ENCODE measurements at regions not wholly inside any gene's neighbourhood (a gene's known extent, or its start where the extent isn't known, plus 50 kb on each side); places are given as distances from the start of the nearest gene placed in this dataset.

DNA sequence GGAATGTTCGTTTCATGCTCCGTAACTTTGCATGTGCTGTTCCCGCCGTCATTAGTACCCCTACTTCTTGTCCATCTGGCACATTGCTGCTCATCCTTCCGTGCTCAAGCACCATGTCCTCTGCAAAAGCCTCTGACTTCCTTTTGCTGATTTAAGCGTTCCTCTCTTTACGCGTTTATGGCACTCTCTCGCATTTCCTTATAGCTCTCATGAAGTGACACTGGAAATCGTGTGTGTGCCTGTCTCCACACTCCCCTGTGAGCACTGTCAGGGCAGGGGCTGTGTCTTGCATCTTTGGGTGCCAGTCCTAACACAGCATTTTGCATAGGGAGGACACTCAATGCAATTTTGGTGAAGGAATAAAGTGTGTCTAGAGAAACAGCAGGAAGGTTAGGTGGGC, 210.6 kb upstream of the FAT1 start:
- no peak for DNase-seq (ENCODE audit: low read depth, low spot score)

DNA sequence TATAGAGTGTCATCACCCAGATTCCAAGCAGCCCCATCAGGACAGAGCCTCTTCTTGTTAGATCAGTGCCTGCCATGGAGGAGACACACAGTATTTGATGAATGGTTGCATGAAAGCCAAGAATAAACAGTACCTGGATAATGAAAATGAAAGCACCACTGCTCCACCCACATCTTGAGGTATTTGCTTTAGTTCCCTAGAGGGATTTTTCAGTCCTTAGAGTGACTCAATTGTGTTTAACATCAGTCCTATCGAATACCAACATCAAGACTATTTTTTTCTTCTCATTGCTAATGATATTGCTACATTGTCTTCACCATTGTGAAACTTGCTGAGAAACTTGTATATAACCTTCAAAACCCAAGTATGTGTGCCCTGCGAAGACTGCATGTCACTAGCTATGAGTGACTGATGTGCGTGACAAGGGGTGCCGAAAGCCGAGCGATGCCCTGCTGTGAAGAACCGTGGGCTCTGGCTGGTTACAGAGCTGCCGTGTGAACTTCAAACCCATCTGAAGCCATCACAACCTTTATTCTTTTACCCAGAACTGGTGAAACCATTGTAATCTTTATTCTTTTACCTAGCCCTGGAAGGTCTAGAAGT, 211.3 kb upstream of the FAT1 start:
- DNase-seq (ENCODE audit: low read depth, low spot score): no peak

DNA sequence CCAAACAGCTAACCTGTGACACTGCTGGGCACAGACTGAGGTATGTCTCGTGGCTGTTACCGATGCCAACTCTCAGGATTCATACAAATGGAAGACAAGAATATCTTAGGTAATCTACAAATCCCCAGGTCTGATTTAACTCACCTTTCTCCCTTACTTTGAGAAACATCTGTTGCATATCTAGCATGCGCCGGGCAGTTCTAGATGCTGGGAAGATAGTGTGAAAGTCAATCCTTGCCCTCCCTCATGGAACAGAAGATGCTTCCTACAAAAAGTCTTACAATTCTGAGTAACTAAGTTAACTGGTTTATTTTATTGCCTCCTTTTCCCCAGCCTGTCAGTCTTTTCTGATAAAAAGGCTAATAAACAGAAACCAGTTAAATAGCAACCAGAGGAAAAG, 212.2 kb upstream of the FAT1 start:
- DNase-seq (ENCODE audit: low read depth, low spot score): no peak

DNA sequence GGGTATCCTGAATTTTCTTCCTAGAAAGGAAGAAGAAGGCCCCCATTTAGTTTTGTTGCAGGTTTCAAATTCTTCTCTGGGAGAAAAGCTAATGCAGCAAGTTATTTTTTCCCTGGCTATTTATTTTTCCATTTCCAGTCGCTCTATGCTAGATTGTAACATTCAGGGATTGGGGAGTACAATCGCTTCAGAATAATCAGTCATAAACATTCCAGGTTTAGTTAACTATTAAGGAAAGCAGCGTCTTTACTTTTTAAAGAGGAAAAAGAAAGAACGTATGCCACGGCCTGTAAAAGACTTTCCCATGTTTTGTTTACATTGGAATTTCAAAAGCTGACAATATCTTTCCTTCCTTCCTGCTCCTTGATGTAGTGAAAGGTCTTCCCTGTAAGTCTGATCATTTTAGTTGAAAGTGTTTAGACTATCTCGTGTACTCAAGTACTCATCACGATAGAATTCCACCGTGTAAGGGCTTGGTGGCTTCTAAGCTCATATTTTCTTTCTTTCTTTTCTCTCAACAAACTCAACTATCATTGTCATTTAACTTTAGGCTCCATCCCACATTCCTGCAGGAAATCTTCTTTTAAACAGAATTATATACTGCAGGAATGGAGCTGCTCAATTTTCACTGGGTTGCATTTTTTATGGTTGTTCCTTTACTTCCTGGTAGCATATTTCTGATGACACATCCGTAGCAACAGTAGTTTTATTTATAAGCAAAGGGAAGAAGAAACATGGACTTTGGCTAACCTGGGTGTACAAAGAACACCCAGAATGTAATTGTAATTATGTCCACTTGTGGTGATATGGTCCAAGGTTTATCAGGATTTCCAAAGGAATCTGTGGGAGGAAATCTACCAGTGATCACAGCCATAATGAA, 213.1 kb upstream of the FAT1 start:
- peak; percentile 7 for DNase-seq (ENCODE audit: low read depth, low spot score)

DNA sequence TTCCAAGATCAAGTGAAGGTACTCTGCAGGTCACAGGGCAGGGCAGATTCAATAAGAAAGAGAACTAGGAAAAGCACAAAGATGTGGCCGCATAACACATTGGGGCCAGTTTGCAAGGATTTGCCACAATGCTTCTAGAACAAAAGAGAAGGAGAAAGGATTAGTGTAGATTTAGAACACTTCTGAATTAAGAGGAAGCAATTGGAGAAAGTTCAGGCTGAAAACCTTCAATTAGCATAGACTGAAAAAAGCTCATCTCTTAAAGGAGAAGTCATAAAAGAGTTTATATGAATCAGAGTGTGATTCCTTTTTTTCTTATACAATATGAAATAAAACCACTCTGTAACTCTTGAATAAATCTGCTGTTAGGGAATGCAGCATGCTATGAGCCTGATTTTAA, 215.6 kb upstream of the FAT1 start:
- no peak for DNase-seq (ENCODE audit: low read depth, low spot score)

DNA sequence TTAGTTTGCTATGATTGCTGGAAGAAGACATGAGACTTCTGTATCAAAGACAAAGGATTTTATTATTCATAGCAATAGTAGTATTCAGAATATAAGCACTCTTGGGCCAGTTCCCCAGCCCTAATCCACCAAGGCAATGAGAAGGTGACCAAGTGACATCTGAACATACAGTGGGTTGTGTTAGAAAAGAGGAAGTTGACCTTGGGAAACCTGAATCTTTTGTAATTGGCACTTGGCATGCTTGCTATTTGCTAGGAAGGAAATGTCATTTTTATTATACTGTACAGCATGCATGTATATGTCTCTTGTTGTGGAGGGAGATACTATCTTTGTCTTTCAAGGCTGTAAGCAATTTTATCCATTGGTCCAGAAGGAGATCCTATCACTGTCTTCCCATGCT, 216.1 kb upstream of the FAT1 start:
- no peak for DNase-seq (ENCODE audit: low read depth, low spot score)

DNA sequence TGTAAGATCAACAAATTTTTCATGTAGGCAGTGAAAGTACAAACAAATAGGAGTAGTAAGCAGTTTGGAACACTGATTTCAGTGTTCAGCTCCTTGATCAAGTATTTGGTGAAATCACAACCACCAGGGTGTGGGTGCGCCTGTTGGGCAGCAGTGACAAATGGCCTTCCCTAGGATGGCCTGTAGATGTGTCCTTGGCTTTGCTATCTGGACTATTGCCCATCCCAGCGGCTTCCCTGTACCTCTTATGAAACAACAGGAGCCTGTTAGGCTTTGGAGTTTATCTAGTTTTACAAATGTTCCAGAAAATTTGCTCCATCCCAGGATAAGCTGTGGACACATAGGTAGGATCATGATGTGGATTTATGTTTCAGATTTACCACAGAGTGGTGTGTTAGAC, 216.8 kb upstream of the FAT1 start:
- no peak for DNase-seq (ENCODE audit: low read depth, low spot score)

DNA sequence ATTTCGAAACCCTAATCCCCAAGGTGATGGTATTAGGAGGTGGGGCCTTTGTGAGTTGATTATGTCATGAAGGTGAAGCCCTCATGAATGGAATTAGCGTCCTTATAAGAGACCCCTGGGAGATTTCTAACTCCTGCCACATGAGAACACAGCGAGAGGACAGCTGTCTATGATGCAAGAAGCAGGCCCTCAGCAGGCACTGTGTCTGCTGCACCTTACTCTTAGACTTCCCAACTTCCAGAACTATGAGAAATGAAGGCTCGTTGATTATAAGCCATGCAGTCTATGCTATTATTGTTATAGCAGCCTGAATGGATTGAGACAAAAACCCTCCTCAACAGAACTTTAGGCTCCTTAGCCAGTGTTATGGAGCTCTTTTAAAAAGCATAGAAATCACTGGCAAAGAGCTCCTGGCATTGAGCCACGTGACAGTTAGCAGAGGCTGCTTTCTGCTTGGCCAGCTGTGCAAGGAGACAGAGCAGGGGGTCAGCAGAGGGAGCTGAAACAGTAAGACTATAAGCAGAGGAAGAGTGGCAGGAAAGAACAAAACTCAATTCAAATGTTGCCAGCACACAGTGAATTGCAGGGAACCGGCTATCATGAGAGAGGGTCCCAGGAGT, 219.2 kb upstream of the FAT1 start:
- peak; percentile 56 for DNase-seq (ENCODE audit: low read depth, low spot score)

DNA sequence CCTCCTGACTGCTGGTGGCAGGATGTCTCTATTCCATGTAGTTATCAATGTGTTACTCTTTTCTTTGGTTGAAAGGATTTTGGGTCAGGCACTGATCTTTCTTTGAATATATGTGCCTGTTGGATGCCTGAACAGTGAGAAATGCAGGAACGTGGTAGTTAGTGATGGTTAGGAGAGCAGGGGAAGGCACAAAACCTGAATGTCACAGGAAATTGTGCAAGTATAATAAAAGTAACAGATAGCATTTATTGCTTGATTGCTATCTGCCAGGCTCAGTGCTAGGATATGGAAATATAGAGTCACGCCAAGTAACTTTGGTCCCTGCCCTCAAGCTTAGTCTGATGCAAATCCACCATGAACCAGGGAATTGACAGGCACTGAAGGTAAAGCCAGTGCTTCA, 219.8 kb upstream of the FAT1 start:
- DNase-seq (ENCODE audit: low read depth, low spot score): no peak

DNA sequence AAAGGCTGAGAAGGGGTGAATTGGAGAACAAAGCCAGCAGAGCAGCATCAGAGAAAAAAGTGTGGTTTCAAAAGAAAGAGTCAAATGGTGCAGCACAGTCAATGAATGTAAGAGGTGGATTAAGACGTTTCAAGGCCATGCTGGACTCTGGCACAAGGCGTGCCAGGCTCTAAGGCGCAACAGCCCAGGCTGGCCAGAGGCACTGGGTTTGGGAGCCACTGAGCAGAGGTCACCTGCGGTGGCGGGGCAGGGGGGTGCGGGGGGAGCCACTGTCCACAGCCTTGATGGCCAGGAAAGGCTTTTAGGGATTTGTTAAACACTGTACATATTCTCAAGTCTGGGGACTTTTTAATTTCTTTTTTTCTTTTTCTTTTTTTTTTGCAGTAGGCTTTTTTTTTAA, 222.5 kb upstream of the FAT1 start:
- no peak for DNase-seq (ENCODE audit: low read depth, low spot score)

DNA sequence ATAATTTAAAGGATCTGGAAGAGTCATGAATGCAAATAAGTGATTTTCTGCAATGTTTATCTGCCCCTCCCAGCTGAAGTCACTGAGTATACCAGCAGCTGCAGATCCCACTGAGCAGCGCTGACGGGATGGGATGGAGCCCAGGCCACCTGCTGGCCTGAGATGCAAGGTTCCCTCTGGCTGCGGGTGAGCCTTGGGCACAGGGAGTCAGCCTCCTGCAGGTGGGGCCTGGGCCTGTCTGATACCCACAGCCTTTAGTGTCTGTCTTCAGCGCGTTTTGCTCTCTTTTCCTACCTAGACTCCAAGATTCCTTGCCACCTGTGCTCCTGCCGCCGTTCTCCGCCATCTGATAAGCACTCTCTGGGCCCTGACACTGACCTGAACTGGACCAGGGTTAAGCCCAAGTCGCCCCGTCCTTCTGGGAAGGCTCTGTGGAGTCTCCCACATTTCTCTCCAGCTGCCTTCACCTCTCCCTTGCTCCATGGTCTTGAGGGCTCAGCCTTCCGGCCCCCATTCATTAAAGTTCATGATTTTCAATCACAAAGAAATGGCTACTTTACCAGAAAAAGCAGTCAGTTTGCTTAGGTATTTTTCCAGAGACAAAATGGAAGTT, 223.1 kb upstream of the FAT1 start:
- DNase-seq (ENCODE audit: low read depth, low spot score): peak; percentile 69

DNA sequence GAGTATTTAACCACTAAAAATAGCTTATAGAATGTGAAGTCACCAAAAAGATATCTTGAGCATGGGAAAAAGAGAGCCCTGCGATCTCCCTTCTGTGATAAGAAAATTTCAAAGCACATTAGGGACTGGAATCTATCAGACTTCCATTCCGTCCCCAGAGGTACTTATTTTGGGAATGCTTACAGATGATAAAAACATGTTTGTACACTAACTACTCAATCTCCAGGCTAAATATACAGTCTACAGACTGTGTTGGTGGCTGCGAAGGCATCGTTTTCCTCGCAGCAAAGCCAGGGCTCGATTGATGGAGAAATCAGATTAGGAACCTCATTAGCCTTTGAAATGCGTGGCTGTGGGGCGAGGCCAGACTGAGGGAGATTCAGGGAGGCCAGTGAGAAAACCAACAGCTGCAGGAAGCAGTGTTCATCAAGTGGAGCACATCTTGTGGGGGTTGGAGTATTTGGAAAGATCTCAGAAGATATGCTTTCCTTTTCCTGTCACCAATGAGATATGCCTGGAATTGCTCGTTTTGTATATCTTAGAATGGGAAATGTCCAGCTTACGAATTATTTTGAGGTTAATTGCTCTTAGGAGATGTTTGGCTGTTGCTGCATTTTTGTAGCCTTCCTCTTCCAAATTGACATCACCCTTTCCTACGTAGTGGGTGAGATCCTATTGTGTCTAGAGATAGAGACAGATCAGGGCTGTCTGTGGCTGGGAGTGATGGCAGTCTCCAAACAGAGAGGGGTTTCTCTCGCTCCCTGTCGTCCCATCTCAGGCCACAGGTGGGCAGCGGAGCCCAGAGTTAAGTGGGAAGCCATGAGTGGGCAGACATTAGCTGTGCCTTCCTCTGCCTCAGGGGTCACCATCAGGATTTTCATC, 224.9 kb upstream of the FAT1 start:
- DNase-seq (ENCODE audit: low read depth, low spot score): no peak

DNA sequence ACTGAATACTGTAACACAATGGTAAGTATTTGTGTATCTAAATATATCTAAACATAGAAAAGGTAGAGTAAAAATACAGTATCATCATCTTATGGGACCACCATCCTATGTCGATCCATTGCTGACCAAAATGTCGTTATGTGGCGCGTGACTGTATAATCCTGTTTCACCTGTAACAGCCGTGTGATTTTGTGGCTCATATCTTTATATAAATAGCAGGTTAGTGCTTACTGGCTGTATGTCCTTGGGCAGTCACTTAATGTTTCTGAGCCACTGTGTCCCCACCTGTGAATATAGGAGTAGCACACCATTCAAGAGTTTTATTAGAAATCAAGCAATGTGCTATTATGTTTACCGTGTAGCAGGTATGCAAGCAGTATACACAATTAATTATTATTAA, 226.2 kb upstream of the FAT1 start:
- no peak for DNase-seq (ENCODE audit: low read depth, low spot score)

DNA sequence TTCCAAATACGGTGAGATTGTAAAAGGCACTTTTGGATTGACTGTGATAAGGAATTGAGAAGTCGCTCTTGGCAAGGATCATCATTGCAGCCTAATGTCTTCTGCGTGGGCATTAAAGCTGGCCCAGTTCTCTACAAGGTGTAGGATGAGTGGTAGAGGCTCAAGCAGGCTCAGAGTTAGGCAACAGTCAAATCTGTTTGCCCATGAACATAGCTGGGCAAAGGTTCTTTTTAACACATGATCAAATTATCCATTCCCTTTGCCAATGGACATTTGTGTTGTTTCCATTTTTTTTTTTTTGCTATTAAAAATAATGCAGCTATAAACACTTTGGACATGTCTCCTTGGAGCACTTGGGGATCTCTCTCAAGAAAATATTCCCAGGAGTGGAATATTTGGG, 229.1 kb upstream of the FAT1 start:
- DNase-seq (ENCODE audit: low read depth, low spot score): no peak

DNA sequence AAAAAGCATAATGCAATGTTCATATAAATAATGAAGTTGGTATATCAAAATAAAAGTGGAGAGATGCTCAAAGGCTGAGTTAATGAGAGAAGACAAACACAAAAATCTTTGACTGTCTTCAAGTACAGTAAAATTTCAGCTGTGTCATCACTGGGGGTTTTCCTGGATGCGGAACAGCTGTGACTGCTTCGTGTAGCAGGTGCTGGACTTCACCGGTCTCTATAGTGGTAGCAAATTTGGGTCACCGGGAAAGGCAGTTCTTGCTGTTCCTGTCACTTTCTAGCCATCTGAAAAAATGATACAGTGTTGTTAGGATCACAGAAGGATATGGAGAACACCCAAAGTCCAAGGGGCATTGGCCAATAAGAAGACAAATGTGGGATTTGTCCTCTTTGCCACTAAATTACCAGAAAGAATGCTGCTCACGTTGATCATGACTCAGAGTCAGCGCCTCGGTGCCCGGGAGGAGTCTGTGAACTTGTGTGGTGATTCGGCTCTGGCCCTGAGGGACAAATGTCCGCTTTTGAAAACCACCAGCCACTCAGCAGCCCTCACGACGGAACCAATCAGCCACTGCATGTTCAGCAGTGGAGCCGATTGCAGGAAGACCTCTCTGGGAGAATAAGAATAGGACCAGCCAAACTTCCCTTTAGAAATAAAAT, 230.1 kb upstream of the FAT1 start:
- no peak for DNase-seq (ENCODE audit: low read depth, low spot score)

DNA sequence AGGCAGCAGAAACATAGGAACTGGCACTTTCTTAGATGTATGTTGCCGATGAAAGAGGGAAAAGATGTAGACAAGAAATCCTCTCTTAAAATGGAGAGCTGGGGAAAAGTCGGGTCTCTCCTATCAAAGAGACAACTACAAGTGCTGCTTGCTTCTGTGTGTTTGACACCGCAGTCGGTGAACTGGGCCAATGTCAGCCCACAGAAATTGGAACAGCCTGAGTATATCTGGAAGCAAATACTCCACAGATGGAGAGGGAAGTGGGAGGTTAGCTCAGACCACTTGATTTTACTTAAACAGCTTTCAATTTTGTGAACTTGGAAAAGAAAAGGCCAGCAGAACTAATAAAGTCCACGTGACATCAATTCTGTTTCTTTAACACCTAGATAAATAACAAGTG, 230.9 kb upstream of the FAT1 start:
- no peak for DNase-seq (ENCODE audit: low read depth, low spot score)

DNA sequence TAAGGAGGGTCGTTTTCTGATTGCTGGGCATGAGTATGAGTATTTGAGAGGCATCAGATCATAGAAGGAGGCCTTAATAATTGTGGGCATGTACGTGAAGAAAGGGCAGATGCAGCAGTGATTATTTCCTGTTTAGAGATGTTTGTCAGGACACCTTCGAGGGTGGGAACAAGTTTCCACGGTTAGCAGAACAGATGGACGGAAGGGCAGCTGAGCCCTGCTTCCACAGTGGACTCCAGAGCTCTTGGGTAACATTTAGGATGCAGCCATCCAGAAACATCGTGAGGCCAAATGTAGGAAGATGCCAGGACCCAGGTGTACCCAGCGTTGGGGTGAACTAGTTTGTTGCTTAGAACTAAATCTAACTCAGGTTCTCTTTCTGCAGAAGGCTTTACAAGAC, 231.3 kb upstream of the FAT1 start:
- no peak for DNase-seq (ENCODE audit: low read depth, low spot score)

DNA sequence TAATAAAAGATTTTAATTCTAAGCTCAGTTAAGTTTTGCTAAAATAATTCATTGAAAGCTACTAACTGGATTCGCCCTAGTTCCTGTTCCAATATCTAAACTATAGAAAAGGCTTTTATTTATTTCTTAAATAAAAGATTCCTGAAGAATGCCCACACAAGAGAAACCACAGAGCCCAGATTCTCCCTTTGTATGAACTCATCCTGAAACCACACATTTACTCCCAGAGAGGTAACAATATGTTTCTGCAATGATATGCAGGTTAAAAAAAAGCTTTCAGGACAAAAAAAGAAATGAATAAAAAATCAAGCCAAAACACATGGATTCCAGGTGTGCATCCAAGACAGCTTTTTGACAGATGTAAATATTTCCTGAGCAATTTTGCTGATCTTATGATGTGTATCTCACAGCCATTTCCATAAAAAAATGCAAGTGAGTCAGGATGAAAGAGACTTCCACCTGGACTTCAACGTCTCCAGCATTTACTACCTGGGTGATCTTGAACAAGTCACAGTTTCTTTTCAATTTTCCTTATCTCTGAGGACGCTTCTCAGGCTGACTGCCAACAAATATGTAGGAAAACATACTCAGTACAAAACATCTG, 234.4 kb upstream of the FAT1 start:
- no peak for DNase-seq (ENCODE audit: low read depth, low spot score)

DNA sequence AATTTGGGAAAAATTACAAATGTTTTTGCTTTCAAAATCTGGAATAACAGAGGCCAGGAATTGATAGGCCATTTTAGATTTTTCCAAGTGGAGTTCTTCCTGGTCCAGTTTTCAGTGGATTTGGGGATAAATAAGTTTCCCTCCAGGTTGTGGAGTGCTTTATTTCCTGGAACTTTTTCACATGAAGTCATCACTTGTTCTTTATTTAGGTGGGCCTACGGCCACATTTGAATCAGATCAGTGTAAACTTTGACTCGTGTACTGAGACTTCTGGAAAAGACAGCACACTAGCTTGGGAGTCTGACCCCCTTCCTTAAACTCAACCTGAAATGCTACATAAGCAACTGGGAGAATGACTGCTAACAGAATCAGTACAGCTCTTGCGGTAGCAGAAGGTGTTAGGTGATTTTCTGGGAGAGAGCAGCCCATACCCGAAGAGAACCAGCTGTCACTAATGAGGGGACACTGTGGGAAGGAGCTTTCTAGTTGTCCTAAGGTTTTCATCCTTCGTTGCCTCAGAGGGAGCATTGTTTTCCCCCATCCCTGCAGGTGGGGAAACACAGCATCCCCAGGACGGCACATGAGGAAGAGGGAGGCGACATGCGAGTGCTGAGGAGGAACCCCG, 235.2 kb upstream of the FAT1 start:
- no peak for DNase-seq (ENCODE audit: low read depth, low spot score)
